Neuronal stem cell (in vitro differentiated cells): ENCODE measurements at regions not wholly inside any gene's neighbourhood (a gene's known extent, or its start where the extent isn't known, plus 50 kb on each side); places are given as distances from the start of the nearest gene placed in this dataset.

ENCODE experiments used
- DNase-seq: peaks from one replicate; pipeline ENCODE4 v3.0.0-alpha.2; 2013; ENCODE audit warnings: low spot score
- H2AFZ ChIP-seq: one replicate; pipeline ENCODE4 v1.6.1; 2013; ENCODE audit warnings: mild to moderate bottlenecking, low read length, inconsistent platforms
- H2AK5ac ChIP-seq: 2 replicates; pipeline ENCODE4 v1.6.1; 2013; ENCODE audit warnings: low read depth, mild to moderate bottlenecking, inconsistent platforms, low read length, moderate library complexity, mixed read lengths
- H2BK120ac ChIP-seq: 2 replicates; pipeline ENCODE4 v1.6.1; 2013; ENCODE audit warnings: low read depth, mild to moderate bottlenecking, inconsistent platforms, low read length, moderate library complexity, mixed read lengths
- H2BK12ac ChIP-seq: one replicate; pipeline ENCODE4 v1.6.1; 2013; ENCODE audit warnings: low read length, inconsistent platforms
- H2BK15ac ChIP-seq: 2 replicates; pipeline ENCODE4 v1.6.1; 2013; ENCODE audit warnings: mild to moderate bottlenecking, low read length, inconsistent platforms, mixed read lengths
- H2BK5ac ChIP-seq: one replicate; pipeline ENCODE4 v1.6.1; 2013; ENCODE audit warnings: inconsistent platforms, mild to moderate bottlenecking, low read length, moderate library complexity
- H3K14ac ChIP-seq: one replicate; pipeline ENCODE4 v1.6.1; 2013; ENCODE audit warnings: low read length, inconsistent platforms
- H3K18ac ChIP-seq: 2 replicates; pipeline ENCODE4 v1.6.1; 2013; ENCODE audit warnings: low read length, inconsistent platforms
- H3K23ac ChIP-seq: 2 replicates; pipeline ENCODE4 v1.6.1; 2013; ENCODE audit warnings: low read depth, mild to moderate bottlenecking, mixed read lengths, low read length, inconsistent platforms; ENCODE audit not compliant: poor library complexity
- H3K27ac ChIP-seq: replicated peaks from 3 replicates; pipeline ENCODE4 v1.5.1; 2013; ENCODE audit warnings: low read length, inconsistent platforms
- H3K27me3 ChIP-seq, 3 experiments: 2 replicates each; pipeline ENCODE4 v1.6.1; 2013; ENCODE audit warnings: low read length in 3 of 3, mild to moderate bottlenecking in 2 of 3, inconsistent platforms in 1 of 3, low read depth in 1 of 3, mixed read lengths in 1 of 3, moderate library complexity in 1 of 3; ENCODE audit not compliant: control insufficient read depth in 3 of 3, insufficient read depth in 3 of 3
- H3K36me3 ChIP-seq, 2 donors: replicated peaks in 1 of 2; 2 replicates each; pipeline ENCODE4 v1.6.1; 2013; ENCODE audit warnings: low read length in 2 of 2; ENCODE audit not compliant: control insufficient read depth in 2 of 2, insufficient read depth in 2 of 2
- H3K4ac ChIP-seq: 2 replicates; pipeline ENCODE4 v1.6.1; 2013; ENCODE audit warnings: inconsistent platforms, mild to moderate bottlenecking, low read length, moderate library complexity
- H3K4me1 ChIP-seq, 2 donors: 1 replicate in 1 of 2; 2 replicates in 1 of 2; pipeline ENCODE4 v1.6.1; 2013; ENCODE audit warnings: low read length in 2 of 2, low read depth in 1 of 2; ENCODE audit not compliant: control insufficient read depth in 2 of 2, insufficient read depth in 1 of 2
- H3K4me2 ChIP-seq: one replicate; pipeline ENCODE4 v1.6.1; 2013; ENCODE audit warnings: mild to moderate bottlenecking, low read length, inconsistent platforms; ENCODE audit not compliant: insufficient read depth, poor library complexity, severe bottlenecking
- H3K4me3 ChIP-seq, 2 donors: 2 replicates each; pipeline ENCODE4 v1.5.1; 2013; ENCODE audit warnings: low read length in 2 of 2, mild to moderate bottlenecking in 2 of 2, inconsistent platforms in 1 of 2, moderate library complexity in 1 of 2
- H3K79me1 ChIP-seq: one replicate; pipeline ENCODE4 v1.6.1; 2013; ENCODE audit warnings: low read depth, mild to moderate bottlenecking, inconsistent platforms, low read length, moderate library complexity
- H3K9ac ChIP-seq: one replicate; pipeline ENCODE4 v1.6.1; 2013; ENCODE audit warnings: mild to moderate bottlenecking, low read depth, low read length, inconsistent platforms; ENCODE audit not compliant: poor library complexity
- H3K9me3 ChIP-seq, 2 donors: replicated peaks in 1 of 2; 2 replicates each; pipeline versions ENCODE3 to v1.6.1; 2013; ENCODE audit warnings: low read length in 2 of 2, mild to moderate bottlenecking in 2 of 2, inconsistent platforms in 1 of 2, low read depth in 1 of 2, mixed read lengths in 1 of 2, moderate library complexity in 1 of 2; ENCODE audit not compliant: control insufficient read depth in 2 of 2, insufficient read depth in 1 of 2
- H4K8ac ChIP-seq: one replicate; pipeline ENCODE4 v1.6.1; 2013; ENCODE audit warnings: low read depth, mild to moderate bottlenecking, inconsistent platforms, low read length, moderate library complexity
- H4K91ac ChIP-seq: one replicate; pipeline ENCODE4 v1.6.1; 2013; ENCODE audit warnings: low read length, low read depth, mild to moderate bottlenecking, inconsistent platforms; ENCODE audit not compliant: poor library complexity
- WGBS, 2 donors: extraction: QIAGEN DNeasy Blood & Tissue Kit; methylation state at CpG; one replicate each; pipeline ENCODE4 v1.1.7; 2013; ENCODE audit warnings: missing lambda C conversion rate in 2 of 2, mixed read lengths in 1 of 2; ENCODE audit not compliant: insufficient read length in 2 of 2, insufficient replicate concordance in 1 of 2; ENCODE audit errors: extremely low coverage in 2 of 2; 5-methylcytosine and 5-hydroxymethylcytosine counted together

DNA sequence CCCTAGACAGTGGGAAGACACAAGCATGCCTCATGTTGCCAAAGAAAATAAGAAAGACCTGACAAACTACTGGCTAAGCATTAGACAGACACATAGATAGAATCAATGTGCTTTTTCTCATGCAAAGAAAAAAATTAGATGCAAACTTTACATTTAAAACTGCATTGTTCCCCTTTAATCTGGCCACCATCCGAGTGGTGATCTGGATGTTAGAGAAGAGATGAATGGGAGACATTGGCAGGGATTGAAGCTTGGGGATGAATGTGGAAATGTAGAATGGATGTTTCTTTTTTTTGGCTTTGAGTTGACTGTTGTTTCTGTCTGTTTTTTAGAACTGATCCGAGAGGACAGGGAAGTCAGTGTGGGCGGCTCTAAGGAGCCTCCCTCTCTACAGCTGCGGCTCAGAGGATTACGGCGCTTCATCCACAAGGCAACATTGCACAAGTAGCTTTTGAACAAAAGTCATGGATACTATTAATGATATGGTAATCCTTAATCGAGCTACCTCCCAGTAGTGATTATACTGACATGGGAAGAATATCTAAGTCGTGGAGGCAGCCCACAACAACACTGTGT lies 53.0 kb downstream of the HELT start:
- Histone ChIP-seq H3K18ac (no peak overlapping the region), H3K14ac (no peak overlapping the region), H2BK5ac (no peak overlapping the region), H2BK120ac (no peak overlapping the region), H2AK5ac (no peak overlapping the region), H4K8ac (no peak overlapping the region), H3K9me3 (no peaks in the 10 kb centered on the region), H2AFZ (no peak overlapping the region), H3K4me1 (peaks cover 0 to 2% of the 10 kb centered on the region in 2 donors), H3K4ac (no peak overlapping the region), H3K36me3 (no peaks in the 10 kb centered on the region), H3K27ac (no peak overlapping the region), H4K91ac (no peak overlapping the region), H2BK15ac (no peak overlapping the region), H3K27me3 (peaks cover 0 to 43% (median 0%) of the 10 kb centered on the region in 3 experiments), H3K4me2 (no peak overlapping the region), H2BK12ac (no peak overlapping the region), H3K9ac (no peak overlapping the region), H3K79me1 (no peaks in the 10 kb centered on the region), H3K23ac (no peak overlapping the region), H3K4me3 (no peak overlapping the region)
- WGBS, 2 donors: no CpG with 5 or more reads among the region's 8 CpGs
- DNase-seq: no peak

DNA sequence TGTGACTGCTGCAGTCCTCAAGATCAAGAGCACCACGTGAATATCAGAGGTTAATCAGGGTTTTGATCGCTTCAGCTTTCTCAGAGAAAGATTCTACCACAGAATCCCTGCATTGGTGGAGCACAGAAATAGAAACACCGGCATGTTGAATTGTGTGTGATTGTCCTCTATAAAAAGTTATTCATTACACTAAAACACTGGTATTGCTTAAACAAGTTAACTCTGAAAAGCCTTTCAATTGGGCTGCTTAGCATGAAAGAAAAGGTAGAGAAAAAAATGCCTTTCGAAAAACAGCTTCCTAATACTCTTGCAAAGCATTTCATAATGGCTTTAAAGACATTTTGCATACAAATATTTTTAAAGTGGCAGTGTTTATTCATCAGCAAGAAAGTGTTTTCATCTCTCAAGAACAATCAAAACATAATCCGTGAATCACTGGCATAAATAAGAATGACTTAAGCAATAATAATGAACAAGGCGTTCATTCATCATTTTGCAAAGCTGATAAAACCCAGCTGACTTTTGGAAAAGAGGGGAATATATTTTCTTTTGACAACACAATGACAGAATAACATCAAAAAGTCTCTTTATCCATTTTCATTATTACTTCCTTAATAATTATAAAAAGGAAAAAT lies 61.1 kb downstream of the HELT start:
- no peaks in the 10 kb centered on the region for H3K79me1 ChIP-seq
- H3K18ac ChIP-seq: no peak overlapping the region
- no peak overlapping the region for H2AK5ac ChIP-seq
- H3K36me3 ChIP-seq: no peaks in the 10 kb centered on the region
- H2BK15ac ChIP-seq: no peak overlapping the region
- no peak overlapping the region for H3K4ac ChIP-seq
- H3K4me2 ChIP-seq: no peak overlapping the region
- no peak overlapping the region for H3K14ac ChIP-seq
- H2AFZ ChIP-seq: no peak overlapping the region
- H2BK12ac ChIP-seq: no peak overlapping the region
- no peak overlapping the region for H3K4me3 ChIP-seq
- H2BK120ac ChIP-seq: no peak overlapping the region
- H3K23ac ChIP-seq: no peak overlapping the region
- peaks cover 0 to 75% (median 2%) of the 10 kb centered on the region in 3 experiments for H3K27me3 ChIP-seq
- H3K27ac ChIP-seq: no peak overlapping the region
- no peak overlapping the region for H4K8ac ChIP-seq
- DNase-seq: no peak
- H3K9ac ChIP-seq: no peak overlapping the region
- no peaks in the 10 kb centered on the region for H3K4me1 ChIP-seq
- H3K9me3 ChIP-seq: no peaks in the 10 kb centered on the region
- H2BK5ac ChIP-seq: no peak overlapping the region
- WGBS, 2 donors: no CpG with 5 or more reads among the region's 6 CpGs
- no peak overlapping the region for H4K91ac ChIP-seq

DNA sequence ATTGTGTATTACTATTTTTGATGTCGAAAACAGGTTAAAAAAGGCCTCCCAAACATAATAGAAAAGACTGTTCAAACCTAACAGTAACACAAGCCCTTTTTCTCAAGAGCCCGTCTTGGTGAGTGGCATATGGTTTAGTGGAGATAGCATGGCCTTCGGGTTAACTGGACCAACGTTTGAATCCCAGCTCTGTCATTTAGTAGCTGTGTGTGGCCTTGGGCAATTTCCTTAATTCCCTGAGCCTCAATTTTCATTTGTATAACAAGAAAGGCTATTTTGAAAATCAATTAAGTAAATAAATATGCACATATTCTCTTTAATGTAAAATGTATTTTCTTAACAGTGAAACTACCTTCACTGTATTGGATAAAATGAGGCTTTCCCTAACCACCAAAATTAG lies 62.3 kb downstream of the HELT start:
- Histone ChIP-seq H3K18ac (no peak overlapping the region), H2BK5ac (no peak overlapping the region), H3K4me2 (no peak overlapping the region), H3K9ac (no peak overlapping the region), H2BK15ac (no peak overlapping the region), H3K4ac (no peak overlapping the region), H3K36me3 (no peaks in the 10 kb centered on the region), H4K91ac (no peak overlapping the region), H3K27ac (no peak overlapping the region), H4K8ac (no peak overlapping the region), H3K4me3 (no peak overlapping the region), H3K79me1 (no peaks in the 10 kb centered on the region), H2AFZ (no peak overlapping the region), H2BK120ac (no peak overlapping the region), H2AK5ac (no peak overlapping the region), H3K23ac (no peak overlapping the region), H3K14ac (no peak overlapping the region), H3K4me1 (no peaks in the 10 kb centered on the region), H2BK12ac (no peak overlapping the region), H3K27me3 (peaks cover 0 to 78% (median 2%) of the 10 kb centered on the region in 3 experiments), H3K9me3 (no peaks in the 10 kb centered on the region)
- WGBS, 2 donors: no CpG with 5 or more reads among the region's 4 CpGs
- DNase-seq: no peak

DNA sequence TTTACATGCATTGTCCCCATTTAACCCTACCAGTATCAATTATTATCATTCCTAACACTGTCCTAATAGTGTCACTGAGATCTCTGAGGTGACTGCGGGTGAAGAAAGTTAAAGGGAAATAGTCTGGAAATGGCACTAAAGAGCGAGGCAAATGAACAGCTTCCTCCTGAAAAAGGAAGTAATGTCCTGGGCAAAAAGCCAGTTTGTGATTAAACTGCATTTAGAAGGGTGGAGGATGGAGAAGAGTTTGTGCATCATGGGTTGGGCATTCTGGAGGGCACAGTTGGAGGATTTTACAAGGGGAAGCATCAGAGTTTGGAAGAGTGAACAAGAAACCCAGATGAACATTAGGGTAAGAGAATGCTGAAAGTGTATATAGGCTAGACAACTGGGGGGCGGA lies 60.5 kb upstream of the SLC25A4 start:
- no peaks in the 10 kb centered on the region for H3K4me1 ChIP-seq
- WGBS, 2 donors: no CpG with 5 or more reads among the region's 3 CpGs
- no peak overlapping the region for H3K18ac ChIP-seq
- H2BK15ac ChIP-seq: no peak overlapping the region
- no peak overlapping the region for H3K4me3 ChIP-seq
- H3K27ac ChIP-seq: no peak overlapping the region
- no peak overlapping the region for H3K23ac ChIP-seq
- no peaks in the 10 kb centered on the region for H3K79me1 ChIP-seq
- no peak overlapping the region for H2BK120ac ChIP-seq
- H3K14ac ChIP-seq: no peak overlapping the region
- no peak overlapping the region for H3K9ac ChIP-seq
- H3K4me2 ChIP-seq: no peak overlapping the region
- no peak for DNase-seq
- H3K27me3 ChIP-seq: peaks cover 0 to 74% (median 2%) of the 10 kb centered on the region in 3 experiments
- no peak overlapping the region for H3K4ac ChIP-seq
- H3K36me3 ChIP-seq: no peaks in the 10 kb centered on the region
- no peak overlapping the region for H2BK5ac ChIP-seq
- H4K8ac ChIP-seq: no peak overlapping the region
- H2BK12ac ChIP-seq: no peak overlapping the region
- H3K9me3 ChIP-seq: no peaks in the 10 kb centered on the region
- no peak overlapping the region for H4K91ac ChIP-seq
- no peak overlapping the region for H2AFZ ChIP-seq
- no peak overlapping the region for H2AK5ac ChIP-seq
